Osteoblast (primary cell): ENCODE measurements at regions not wholly inside any gene's neighbourhood (a gene's known extent, or its start where the extent isn't known, plus 50 kb on each side); places are given as distances from the start of the nearest gene placed in this dataset.

Experiments
- DNase-seq: peaks from one replicate; pipeline ENCODE4 v3.0.0; 2011; ENCODE audit warnings: low spot score, mixed read lengths; ENCODE audit not compliant: insufficient read length; ENCODE audit errors: missing footprints
- H2AFZ ChIP-seq: 2 replicates; pipeline ENCODE4 v1.6.0; 2011; ENCODE audit warnings: mild to moderate bottlenecking, low read length
- H3K27ac ChIP-seq: 2 replicates; pipeline ENCODE4 v1.5.1; 2011; ENCODE audit warnings: mild to moderate bottlenecking, low read depth, low read length, moderate library complexity
- H3K27me3 ChIP-seq: 2 replicates; pipeline ENCODE4 v1.6.0; 2012; ENCODE audit warnings: mild to moderate bottlenecking, control low read depth, inconsistent platforms, low read length, moderate library complexity; ENCODE audit not compliant: insufficient read depth
- H3K36me3 ChIP-seq: 2 replicates; pipeline ENCODE4 v1.5.1; 2011; ENCODE audit warnings: mild to moderate bottlenecking, low read length, control low read depth, moderate library complexity; ENCODE audit not compliant: insufficient read depth
- H3K4me1 ChIP-seq: 2 replicates; pipeline ENCODE4 v1.5.1; 2011; ENCODE audit warnings: mild to moderate bottlenecking, low read length, control low read depth, moderate library complexity; ENCODE audit not compliant: insufficient read depth
- H3K4me2 ChIP-seq: 2 replicates; pipeline ENCODE4 v1.6.0; 2011; ENCODE audit warnings: mild to moderate bottlenecking, low read length; ENCODE audit not compliant: insufficient read depth
- H3K4me3 ChIP-seq: fragments of 200-600 bp; sonication (generic); 3 replicates; pipeline ENCODE4 v1.5.1; 2012; ENCODE audit warnings: mild to moderate bottlenecking, low read length, inconsistent platforms; ENCODE audit not compliant: insufficient read depth
- H3K79me2 ChIP-seq: 2 replicates; pipeline ENCODE4 v1.6.0; 2012; ENCODE audit warnings: mild to moderate bottlenecking, low read length, control low read depth, inconsistent platforms; ENCODE audit not compliant: insufficient read depth
- H3K9me3 ChIP-seq: 2 replicates; pipeline ENCODE4 v1.5.1; 2011; ENCODE audit warnings: low read depth, low read length, control low read depth
- H4K20me1 ChIP-seq: 2 replicates; pipeline ENCODE4 v1.6.0; 2012; ENCODE audit warnings: mild to moderate bottlenecking, low read length, control low read depth; ENCODE audit not compliant: insufficient read depth
- CTCF ChIP-seq: IDR thresholded peaks from 2 replicates; pipeline ENCODE4 v1.5.1; 2011; ENCODE audit warnings: mild to moderate bottlenecking, low read depth, low read length, moderate library complexity; ENCODE audit errors: extremely low read depth

GRCh38 chr11:130668751-130669150, 220.3 kb downstream of the ADAMTS15 start:
- no peaks in the 10 kb centered on the region for H3K36me3 ChIP-seq

DNA sequence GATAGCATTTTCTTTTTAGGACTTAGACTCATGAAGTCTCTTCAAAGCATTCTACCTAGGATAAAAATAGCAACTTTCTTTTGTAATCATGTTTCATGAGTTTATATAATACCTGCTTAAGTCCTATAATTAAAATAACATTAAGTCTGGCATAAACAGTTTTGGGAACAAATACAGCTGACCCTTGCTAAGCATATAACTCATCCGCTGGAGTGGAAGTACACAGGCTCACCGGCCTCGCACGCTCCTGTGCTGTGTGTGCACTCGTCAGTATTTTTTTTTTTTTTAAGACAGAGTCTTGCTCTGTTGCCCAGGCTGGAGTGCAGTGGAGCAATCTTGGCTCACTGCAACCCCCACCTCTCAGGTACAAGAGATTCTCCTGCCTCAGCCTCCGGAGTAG, 221.8 kb downstream of the ADAMTS15 start:
- no peak overlapping the region for H3K27ac ChIP-seq
- TF ChIP-seq CTCF = no peak
- H2AFZ ChIP-seq = no peak overlapping the region
- H3K4me3 ChIP-seq = no peak overlapping the region
- no peak for DNase-seq
- no peaks in the 10 kb centered on the region for H4K20me1 ChIP-seq
- peaks cover 37% of the 10 kb centered on the region for H3K4me1 ChIP-seq
- H3K36me3 ChIP-seq = no peaks in the 10 kb centered on the region
- no peaks in the 10 kb centered on the region for H3K9me3 ChIP-seq
- no peaks in the 10 kb centered on the region for H3K27me3 ChIP-seq
- H3K79me2 ChIP-seq = no peaks in the 10 kb centered on the region
- H3K4me2 ChIP-seq = no peak overlapping the region

More at GRCh38 chr11:130668751-130669150, 220.3 kb downstream of the ADAMTS15 start:
- Histone ChIP-seq H3K4me1 (peaks cover 30% of the 10 kb centered on the region), H4K20me1 (no peaks in the 10 kb centered on the region), H3K9me3 (no peaks in the 10 kb centered on the region), H3K4me2 (no peak overlapping the region), H3K27me3 (no peaks in the 10 kb centered on the region), H3K27ac (no peak overlapping the region), H3K79me2 (no peaks in the 10 kb centered on the region), H2AFZ (no peak overlapping the region), H3K4me3 (no peak overlapping the region)
- peak; percentile 21 for DNase-seq
- no peak for TF ChIP-seq CTCF

DNA sequence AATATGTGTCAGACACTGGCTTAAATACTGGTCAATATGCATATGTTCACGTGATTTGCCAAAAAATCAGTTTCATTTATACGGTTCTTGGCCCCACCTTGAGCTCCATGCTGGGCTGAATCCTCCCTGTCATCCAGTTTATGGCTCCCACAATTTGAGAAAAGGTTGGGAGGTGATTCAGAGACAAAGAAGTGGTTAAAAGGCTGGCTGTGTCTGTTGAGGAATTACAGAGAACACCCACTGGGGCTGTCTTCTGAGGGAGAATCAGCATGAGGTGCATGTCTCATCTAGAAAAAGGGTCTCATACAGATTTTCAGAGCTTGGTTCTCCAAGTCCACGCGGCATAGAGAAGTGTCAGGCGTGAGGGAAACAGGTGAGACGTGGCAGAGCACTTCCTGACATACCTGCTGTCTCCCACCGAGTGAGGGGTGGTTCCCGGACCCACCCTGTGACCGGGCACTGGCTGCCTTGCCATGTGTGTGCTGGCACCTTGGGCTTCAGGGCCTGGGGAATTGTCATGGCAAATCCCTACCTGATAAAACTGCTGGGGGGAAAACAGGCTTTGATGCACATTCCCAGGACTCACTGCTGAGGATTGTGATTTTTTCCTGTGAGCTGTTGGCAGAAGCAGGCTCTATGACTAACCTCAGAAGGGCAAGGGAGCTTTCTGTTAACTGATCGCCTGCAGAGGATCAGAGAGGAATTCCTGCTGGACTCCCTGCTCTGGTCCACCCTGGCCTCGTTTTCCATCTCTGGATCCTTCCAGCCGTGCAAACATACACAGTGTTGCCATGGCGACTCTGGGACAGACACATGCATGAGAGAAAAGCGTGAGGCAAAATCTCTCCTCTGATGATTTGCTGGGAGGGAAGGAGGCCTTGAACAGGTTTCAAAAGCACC, 223.6 kb downstream of the ADAMTS15 start:
- Histone ChIP-seq H3K9me3 (no peaks in the 10 kb centered on the region), H3K79me2 (no peaks in the 10 kb centered on the region), H3K27me3 (no peaks in the 10 kb centered on the region), H3K4me2 (no peak overlapping the region), H3K4me3 (no peak overlapping the region), H3K27ac (peak overlapping the region; percentile 75), H3K4me1 (peaks cover 49% of the 10 kb centered on the region), H2AFZ (no peak overlapping the region), H3K36me3 (no peaks in the 10 kb centered on the region), H4K20me1 (no peaks in the 10 kb centered on the region)
- TF ChIP-seq CTCF = no peak
- peak; percentile 84 for DNase-seq

DNA sequence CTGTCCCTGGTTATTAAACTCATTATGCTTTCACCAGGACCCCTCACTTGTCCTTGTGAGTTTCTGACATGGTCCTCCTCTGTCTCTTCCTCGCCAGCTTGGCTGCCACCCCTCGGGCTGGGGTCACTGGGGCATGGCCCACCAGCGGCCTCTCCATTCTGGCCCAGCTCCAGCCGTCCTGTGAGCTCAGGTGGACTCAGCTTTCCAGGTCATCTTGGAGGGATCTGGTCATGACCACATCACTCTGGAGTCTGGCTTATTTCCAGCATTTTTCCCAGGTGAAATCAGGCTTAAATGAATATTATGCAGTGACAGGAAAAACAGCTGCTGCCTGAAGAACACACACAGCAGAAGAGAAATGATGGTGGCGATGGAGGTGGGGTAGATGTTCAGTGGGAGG, 224.5 kb downstream of the ADAMTS15 start:
- TF ChIP-seq CTCF = no peak
- H3K4me3 ChIP-seq = no peak overlapping the region
- peaks cover 57% of the 10 kb centered on the region for H3K4me1 ChIP-seq
- H4K20me1 ChIP-seq = no peaks in the 10 kb centered on the region
- H3K27me3 ChIP-seq = no peaks in the 10 kb centered on the region
- no peak overlapping the region for H3K4me2 ChIP-seq
- no peaks in the 10 kb centered on the region for H3K36me3 ChIP-seq
- H3K27ac ChIP-seq = peak overlapping the region; percentile 75
- no peaks in the 10 kb centered on the region for H3K79me2 ChIP-seq
- no peak overlapping the region for H2AFZ ChIP-seq
- no peaks in the 10 kb centered on the region for H3K9me3 ChIP-seq
- DNase-seq = no peak
